ENCODE measurements at regions not wholly inside any gene's neighbourhood (a gene's known extent, or its start where the extent isn't known, plus 50 kb on each side); places are given as distances from the start of the nearest gene placed in this dataset.

- no peak for DNase-seq (ENCODE audit: low spot score)
- H3K4me3 ChIP-seq (replicated peaks in 1 of 3; ENCODE audit: insufficient read depth in 1 of 3, low read depth in 2 of 3, low read length in 3 of 3): no peak overlapping the region
- ATAC-seq: no peak
- H3K36me3 ChIP-seq (replicated peaks in 1 of 2; ENCODE audit: control insufficient read depth in 1 of 2, insufficient read depth in 2 of 2, low read length in 2 of 2): no peaks in the 10 kb centered on the region
- BruUV-seq (replicated peaks): no TSS peak
- 0 out of 2 replicates have a peak, but pooled peaks cover 5% of the 10 kb centered on the region for H3K4me1 ChIP-seq (ENCODE audit: insufficient read depth, low read length)
- H3K27me3 ChIP-seq (ENCODE audit: control insufficient read depth in 1 of 2, insufficient read depth in 2 of 2, low read length in 2 of 2): no peaks in the 10 kb centered on the region; a peak in 1 of 5 replicates
- ChIA-PET POLR2A (no interaction called here), CTCF (ENCODE audit: low intra/inter-chr PET ratio, low total read pairs) (no interaction called here)
- no peak overlapping the region for H2AFZ ChIP-seq (ENCODE audit: low read length)
- FAIRE-seq: no peak
- no peak overlapping the region for H3K27ac ChIP-seq (ENCODE audit: extremely low read length, insufficient read depth, low read length)
- no peaks in the 10 kb centered on the region for H3K79me2 ChIP-seq (ENCODE audit: insufficient read depth, low read length)
- 49% methylated on average over 4 of the region's 4 CpGs for WGBS (ENCODE audit: low lambda C conversion rate)
- intact Hi-C loops (cut with micrococcal nuclease; ENCODE audit: unreplicated experiment) (no loop called here), in situ Hi-C loops (cut with HindIII; ENCODE audit: extremely low pct_ligation_motif_present, low pct_unique_long_range_greater_than_20kb) (no loop called here)
- no peaks in the 10 kb centered on the region for H3K9me3 ChIP-seq (ENCODE audit: low read length)
- no peak overlapping the region for H3K9ac ChIP-seq (ENCODE audit: insufficient read depth, low read depth, low read length)
- no peaks in the 10 kb centered on the region for H4K20me1 ChIP-seq (ENCODE audit: insufficient read depth, low read length)
- no peak overlapping the region for H3K4me2 ChIP-seq (ENCODE audit: low read depth, low read length)
- no peak for TF ChIP-seq IRF9 (CRISPR knock-in tag; IDR thresholded peaks at IDR 0.05; ENCODE audit: borderline replicate concordance)
- no peak for TF ChIP-seq REXO4 (CRISPR knock-in tag; IDR thresholded peaks at IDR 0.05; ENCODE audit: borderline replicate concordance)
- TF ChIP-seq ZNF343 (CRISPR knock-in tag; IDR thresholded peaks at IDR 0.05): no peak
- TF ChIP-seq ZMAT3 (CRISPR knock-in tag; conservative IDR thresholded peaks at IDR 0.05): no peak
- TF ChIP-seq HDAC1 (CRISPR knock-in tag; IDR thresholded peaks at IDR 0.05): no peak
- TF ChIP-seq ZNF670 (CRISPR knock-in tag; IDR thresholded peaks at IDR 0.05; ENCODE audit: borderline replicate concordance): no peak
- TF ChIP-seq KDM4B (CRISPR knock-in tag; IDR thresholded peaks at IDR 0.05): no peak
- no peak for TF ChIP-seq DNMT1 (CRISPR knock-in tag; IDR thresholded peaks at IDR 0.05)
- TF ChIP-seq ZNF18 (CRISPR knock-in tag; IDR thresholded peaks at IDR 0.05; ENCODE audit: insufficient replicate concordance): no peak
- TF ChIP-seq ZNF652 (CRISPR knock-in tag; IDR thresholded peaks at IDR 0.05; ENCODE audit: borderline replicate concordance, low read depth): no peak
- no peak for TF ChIP-seq ZNF564 (CRISPR knock-in tag; IDR thresholded peaks at IDR 0.05)
- TF ChIP-seq AGO1 (IDR thresholded peaks at IDR 0.05; ENCODE audit: low read depth, low read length, poor library complexity, severe bottlenecking): no peak
- TF ChIP-seq MNT (IDR thresholded peaks at IDR 0.05): no peak
- no peak for TF ChIP-seq PCBP2 (optimal IDR thresholded peaks at IDR 0.05; ENCODE audit: low read depth, low read length, poor library complexity, severe bottlenecking)
- no peak for TF ChIP-seq ZFP1 (CRISPR knock-in tag; IDR thresholded peaks at IDR 0.05)
- TF ChIP-seq THYN1 (CRISPR knock-in tag; IDR thresholded peaks at IDR 0.05; ENCODE audit: borderline replicate concordance, low read depth): no peak
- TF ChIP-seq ZBTB3 (CRISPR knock-in tag; IDR thresholded peaks at IDR 0.05; ENCODE audit: borderline replicate concordance, low read depth): no peak
Observed at GRCh38 chr1:168843401-168843800, 114.4 kb upstream of the DPT start.
